ENCODE measurements at regions not wholly inside any gene's neighbourhood (a gene's known extent, or its start where the extent isn't known, plus 50 kb on each side); places are given as distances from the start of the nearest gene placed in this dataset.
A peak's percentile ranks its signal among the peaks of the same experiment; 100 is the strongest.

DNA sequence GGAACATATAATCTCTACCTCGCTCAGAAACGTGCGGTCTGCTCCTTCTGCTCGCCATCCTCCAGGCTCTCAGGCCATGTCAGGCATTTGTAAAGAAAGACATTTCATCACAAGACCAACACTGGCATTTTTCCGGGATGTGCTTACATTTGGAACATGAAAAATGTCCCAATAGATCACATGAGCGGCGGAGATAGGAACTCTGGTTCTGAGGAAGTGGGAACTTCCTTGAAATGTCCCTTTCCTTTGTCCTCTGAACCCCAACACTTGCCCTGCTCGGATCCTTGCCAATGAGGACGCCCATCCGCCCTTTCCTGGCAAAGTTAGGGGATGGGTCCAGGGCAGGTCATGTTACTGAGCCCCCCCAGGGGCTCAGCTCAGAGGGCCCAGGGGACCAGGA, 130.5 kb downstream of the MAF start:
- DNase-seq (ENCODE audit: low spot score): no peak

DNA sequence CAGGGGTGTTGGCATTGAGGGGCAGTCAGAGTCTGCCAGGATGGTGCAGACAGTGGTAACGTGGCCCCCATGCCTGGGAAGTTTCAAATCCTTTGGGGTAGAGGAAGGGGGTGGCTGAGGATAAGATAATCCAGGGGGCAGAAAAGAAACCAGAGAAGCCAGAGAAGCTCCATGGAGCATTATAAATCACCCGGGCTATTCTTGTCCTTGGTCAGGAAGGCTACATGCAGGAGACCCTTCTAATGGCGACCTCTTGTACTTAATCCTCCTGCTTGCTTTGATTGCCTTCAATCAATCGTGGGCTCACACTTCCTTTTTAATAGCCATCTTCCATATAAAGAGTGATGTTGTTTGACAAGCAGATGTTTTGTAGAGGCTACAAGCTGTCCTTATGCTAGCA, 131.9 kb downstream of the MAF start:
- WGBS: 91% methylated on average over 4 of the region's 4 CpGs
- DNase-seq (ENCODE audit: low spot score): no peak
- no peak overlapping the region for H3K9ac ChIP-seq (ENCODE audit: low read depth in 1 of 2, low read length in 2 of 2)
- H3K27ac ChIP-seq (ENCODE audit: low read depth in 1 of 2, low read length in 2 of 2): no peak overlapping the region
- no peak overlapping the region for H3K4me3 ChIP-seq (ENCODE audit: low read depth in 1 of 3, low read length in 3 of 3)
- no peaks in the 10 kb centered on the region for H3K9me3 ChIP-seq (ENCODE audit: control insufficient read depth in 4 of 4, low read length in 3 of 4)
- H3K4me1 ChIP-seq (ENCODE audit: control insufficient read depth in 4 of 4, insufficient read depth in 4 of 4, low read length in 3 of 4): no peaks in the 10 kb centered on the region
- H3K27me3 ChIP-seq (ENCODE audit: control insufficient read depth in 4 of 4, insufficient read depth in 4 of 4, low read length in 3 of 4): no peaks in the 10 kb centered on the region
- H3K36me3 ChIP-seq (ENCODE audit: control insufficient read depth in 4 of 4, insufficient read depth in 3 of 4, low read depth in 1 of 4, low read length in 3 of 4): no peaks in the 10 kb centered on the region
- TF ChIP-seq, protein P1, sequence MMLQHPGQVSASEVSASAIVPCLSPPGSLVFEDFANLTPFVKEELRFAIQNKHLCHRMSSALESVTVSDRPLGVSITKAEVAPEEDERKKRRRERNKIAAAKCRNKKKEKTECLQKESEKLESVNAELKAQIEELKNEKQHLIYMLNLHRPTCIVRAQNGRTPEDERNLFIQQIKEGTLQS (IDR thresholded peaks at IDR 0.05): no peak
- no peak for TF ChIP-seq JUND (IDR thresholded peaks at IDR 0.05)
- no peak for TF ChIP-seq RXRA (IDR thresholded peaks at IDR 0.05)
- no peak for TF ChIP-seq SP1 (IDR thresholded peaks at IDR 0.05)
- TF ChIP-seq HNF4A (conservative IDR thresholded peaks at IDR 0.05): no peak
- TF ChIP-seq, protein P2, sequence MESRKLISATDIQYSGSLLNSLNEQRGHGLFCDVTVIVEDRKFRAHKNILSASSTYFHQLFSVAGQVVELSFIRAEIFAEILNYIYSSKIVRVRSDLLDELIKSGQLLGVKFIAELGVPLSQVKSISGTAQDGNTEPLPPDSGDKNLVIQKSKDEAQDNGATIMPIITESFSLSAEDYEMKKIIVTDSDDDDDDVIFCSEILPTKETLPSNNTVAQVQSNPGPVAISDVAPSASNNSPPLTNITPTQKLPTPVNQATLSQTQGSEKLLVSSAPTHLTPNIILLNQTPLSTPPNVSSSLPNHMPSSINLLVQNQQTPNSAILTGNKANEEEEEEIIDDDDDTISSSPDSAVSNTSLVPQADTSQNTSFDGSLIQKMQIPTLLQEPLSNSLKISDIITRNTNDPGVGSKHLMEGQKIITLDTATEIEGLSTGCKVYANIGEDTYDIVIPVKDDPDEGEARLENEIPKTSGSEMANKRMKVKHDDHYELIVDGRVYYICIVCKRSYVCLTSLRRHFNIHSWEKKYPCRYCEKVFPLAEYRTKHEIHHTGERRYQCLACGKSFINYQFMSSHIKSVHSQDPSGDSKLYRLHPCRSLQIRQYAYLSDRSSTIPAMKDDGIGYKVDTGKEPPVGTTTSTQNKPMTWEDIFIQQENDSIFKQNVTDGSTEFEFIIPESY (IDR thresholded peaks at IDR 0.05): no peak
- TF ChIP-seq YY1 (IDR thresholded peaks at IDR 0.05): no peak
- TF ChIP-seq RAD21 (IDR thresholded peaks at IDR 0.05): no peak
- TF ChIP-seq, protein P3, sequence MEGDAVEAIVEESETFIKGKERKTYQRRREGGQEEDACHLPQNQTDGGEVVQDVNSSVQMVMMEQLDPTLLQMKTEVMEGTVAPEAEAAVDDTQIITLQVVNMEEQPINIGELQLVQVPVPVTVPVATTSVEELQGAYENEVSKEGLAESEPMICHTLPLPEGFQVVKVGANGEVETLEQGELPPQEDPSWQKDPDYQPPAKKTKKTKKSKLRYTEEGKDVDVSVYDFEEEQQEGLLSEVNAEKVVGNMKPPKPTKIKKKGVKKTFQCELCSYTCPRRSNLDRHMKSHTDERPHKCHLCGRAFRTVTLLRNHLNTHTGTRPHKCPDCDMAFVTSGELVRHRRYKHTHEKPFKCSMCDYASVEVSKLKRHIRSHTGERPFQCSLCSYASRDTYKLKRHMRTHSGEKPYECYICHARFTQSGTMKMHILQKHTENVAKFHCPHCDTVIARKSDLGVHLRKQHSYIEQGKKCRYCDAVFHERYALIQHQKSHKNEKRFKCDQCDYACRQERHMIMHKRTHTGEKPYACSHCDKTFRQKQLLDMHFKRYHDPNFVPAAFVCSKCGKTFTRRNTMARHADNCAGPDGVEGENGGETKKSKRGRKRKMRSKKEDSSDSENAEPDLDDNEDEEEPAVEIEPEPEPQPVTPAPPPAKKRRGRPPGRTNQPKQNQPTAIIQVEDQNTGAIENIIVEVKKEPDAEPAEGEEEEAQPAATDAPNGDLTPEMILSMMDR (IDR thresholded peaks at IDR 0.05; ENCODE audit: low read depth, low read length, missing input control): no peak
- TF ChIP-seq HNF4G (IDR thresholded peaks at IDR 0.05): no peak
- TF ChIP-seq FOXA1 (IDR thresholded peaks at IDR 0.05): no peak
- TF ChIP-seq, protein P4, sequence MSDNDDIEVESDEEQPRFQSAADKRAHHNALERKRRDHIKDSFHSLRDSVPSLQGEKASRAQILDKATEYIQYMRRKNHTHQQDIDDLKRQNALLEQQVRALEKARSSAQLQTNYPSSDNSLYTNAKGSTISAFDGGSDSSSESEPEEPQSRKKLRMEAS (IDR thresholded peaks at IDR 0.05): no peak
- TF ChIP-seq TAF1 (conservative IDR thresholded peaks at IDR 0.05): no peak
- TF ChIP-seq FOXA2 (IDR thresholded peaks at IDR 0.05): no peak

More for the DNA sequence above, 130.5 kb downstream of the MAF start:
- 78% methylated on average over 10 of the region's 10 CpGs for WGBS
- Histone ChIP-seq H3K27ac (ENCODE audit: low read depth in 1 of 2, low read length in 2 of 2) (no peak overlapping the region), H3K4me1 (ENCODE audit: control insufficient read depth in 4 of 4, insufficient read depth in 4 of 4, low read length in 3 of 4) (no peaks in the 10 kb centered on the region), H3K4me3 (ENCODE audit: low read depth in 1 of 3, low read length in 3 of 3) (no peak overlapping the region), H3K36me3 (ENCODE audit: control insufficient read depth in 4 of 4, insufficient read depth in 3 of 4, low read depth in 1 of 4, low read length in 3 of 4) (no peaks in the 10 kb centered on the region), H3K9me3 (ENCODE audit: control insufficient read depth in 4 of 4, low read length in 3 of 4) (no peaks in the 10 kb centered on the region), H3K9ac (ENCODE audit: low read depth in 1 of 2, low read length in 2 of 2) (no peak overlapping the region), H3K27me3 (ENCODE audit: control insufficient read depth in 4 of 4, insufficient read depth in 4 of 4, low read length in 3 of 4) (no peaks in the 10 kb centered on the region)
- TF ChIP-seq HNF4A (conservative IDR thresholded peaks at IDR 0.05): no peak
- TF ChIP-seq GABPA (IDR thresholded peaks at IDR 0.05 in 1 of 2, conservative IDR thresholded peaks at IDR 0.05 in 1 of 2): no peak
- TF ChIP-seq YY1 (IDR thresholded peaks at IDR 0.05): no peak
- peak; percentile 83 for TF ChIP-seq NR2F2 (IDR thresholded peaks at IDR 0.05)
- peak in 1 of 2 donors; percentile 16 for TF ChIP-seq RXRA (IDR thresholded peaks at IDR 0.05)
- TF ChIP-seq, protein P4 (IDR thresholded peaks at IDR 0.05): peak; percentile 71
- no peak for TF ChIP-seq FOXA1 (IDR thresholded peaks at IDR 0.05)
- TF ChIP-seq, protein P3 (IDR thresholded peaks at IDR 0.05; ENCODE audit: low read depth, low read length, missing input control): no peak
- no peak for TF ChIP-seq JUND (IDR thresholded peaks at IDR 0.05)
- TF ChIP-seq TAF1 (conservative IDR thresholded peaks at IDR 0.05): no peak
- TF ChIP-seq, protein P5, sequence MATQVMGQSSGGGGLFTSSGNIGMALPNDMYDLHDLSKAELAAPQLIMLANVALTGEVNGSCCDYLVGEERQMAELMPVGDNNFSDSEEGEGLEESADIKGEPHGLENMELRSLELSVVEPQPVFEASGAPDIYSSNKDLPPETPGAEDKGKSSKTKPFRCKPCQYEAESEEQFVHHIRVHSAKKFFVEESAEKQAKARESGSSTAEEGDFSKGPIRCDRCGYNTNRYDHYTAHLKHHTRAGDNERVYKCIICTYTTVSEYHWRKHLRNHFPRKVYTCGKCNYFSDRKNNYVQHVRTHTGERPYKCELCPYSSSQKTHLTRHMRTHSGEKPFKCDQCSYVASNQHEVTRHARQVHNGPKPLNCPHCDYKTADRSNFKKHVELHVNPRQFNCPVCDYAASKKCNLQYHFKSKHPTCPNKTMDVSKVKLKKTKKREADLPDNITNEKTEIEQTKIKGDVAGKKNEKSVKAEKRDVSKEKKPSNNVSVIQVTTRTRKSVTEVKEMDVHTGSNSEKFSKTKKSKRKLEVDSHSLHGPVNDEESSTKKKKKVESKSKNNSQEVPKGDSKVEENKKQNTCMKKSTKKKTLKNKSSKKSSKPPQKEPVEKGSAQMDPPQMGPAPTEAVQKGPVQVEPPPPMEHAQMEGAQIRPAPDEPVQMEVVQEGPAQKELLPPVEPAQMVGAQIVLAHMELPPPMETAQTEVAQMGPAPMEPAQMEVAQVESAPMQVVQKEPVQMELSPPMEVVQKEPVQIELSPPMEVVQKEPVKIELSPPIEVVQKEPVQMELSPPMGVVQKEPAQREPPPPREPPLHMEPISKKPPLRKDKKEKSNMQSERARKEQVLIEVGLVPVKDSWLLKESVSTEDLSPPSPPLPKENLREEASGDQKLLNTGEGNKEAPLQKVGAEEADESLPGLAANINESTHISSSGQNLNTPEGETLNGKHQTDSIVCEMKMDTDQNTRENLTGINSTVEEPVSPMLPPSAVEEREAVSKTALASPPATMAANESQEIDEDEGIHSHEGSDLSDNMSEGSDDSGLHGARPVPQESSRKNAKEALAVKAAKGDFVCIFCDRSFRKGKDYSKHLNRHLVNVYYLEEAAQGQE (IDR thresholded peaks at IDR 0.05): no peak
- TF ChIP-seq SP1 (IDR thresholded peaks at IDR 0.05): no peak
- no peak for TF ChIP-seq FOXA2 (IDR thresholded peaks at IDR 0.05)
- TF ChIP-seq, protein P1 (IDR thresholded peaks at IDR 0.05): no peak
- TF ChIP-seq HNF4G (IDR thresholded peaks at IDR 0.05): no peak
- TF ChIP-seq EGR1 (IDR thresholded peaks at IDR 0.05; ENCODE audit: low read depth in 2 of 2): peak in 1 of 2 donors; percentile 40
- TF ChIP-seq RAD21 (IDR thresholded peaks at IDR 0.05): peak; percentile 5 to 50
